Peyer's patch (tissue), 4 donors: ENCODE measurements at regions not wholly inside any gene's neighbourhood (a gene's known extent, or its start where the extent isn't known, plus 50 kb on each side); places are given as distances from the start of the nearest gene placed in this dataset.

ENCODE experiments used
- CTCF ChIP-seq, 6 experiments: fragments of 450-650 bp in 4 of 6; fragments of 200-600 bp in 2 of 6; sonication (generic) in 1 of 6; IDR thresholded peaks; one replicate each; pipeline ENCODE4 v1.5.1; 2017 to 2019; ENCODE audit warnings: antibody characterized with exemption in 6 of 6, mild to moderate bottlenecking in 3 of 6, moderate library complexity in 1 of 6
- POLR2A ChIP-seq, 2 donors: fragments of 450-650 bp; IDR thresholded peaks; one replicate each; pipeline ENCODE4 v1.5.1; 2017; ENCODE audit warnings: antibody characterized with exemption in 2 of 2, mild to moderate bottlenecking in 2 of 2, moderate library complexity in 2 of 2

DNA sequence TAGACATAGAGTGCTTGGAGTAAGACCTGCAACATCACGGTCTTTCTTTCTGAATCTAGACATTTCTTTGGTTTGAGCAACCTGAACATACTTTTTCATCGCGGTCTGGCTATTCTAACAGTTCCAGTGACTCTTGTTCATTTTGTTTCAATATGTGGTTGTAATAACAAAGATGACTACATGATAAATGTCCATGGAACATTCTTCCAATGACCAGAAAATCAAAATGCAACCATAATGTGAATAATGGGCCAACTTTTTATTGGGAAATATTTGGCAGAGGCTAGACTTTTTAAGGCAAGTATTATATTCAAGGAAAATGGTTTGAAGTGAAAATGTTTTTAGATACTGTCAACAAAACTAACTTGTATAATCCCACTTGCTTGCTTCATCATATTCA lies 282.5 kb downstream of the INHBA start:
- no peak for TF ChIP-seq CTCF (IDR thresholded peaks at IDR 0.05)
- no peak for TF ChIP-seq POLR2A (IDR thresholded peaks at IDR 0.05)
